Stimulated activated CD4-positive, alpha-beta T cell treated with anti-CD3 and anti-CD28 coated beads, Interleukin-1b, Interleukin-23, amount 100 ng/mL, for 48 hours (primary cell): ENCODE measurements at regions not wholly inside any gene's neighbourhood (a gene's known extent, or its start where the extent isn't known, plus 50 kb on each side); places are given as distances from the start of the nearest gene placed in this dataset.
A peak's percentile ranks its signal among the peaks of the same experiment; 100 is the strongest.
"Not testable (repeated sequence)": the region's sequence is repeated elsewhere in the genome, so short reads cannot be mapped to it uniquely, and the experiment has no call there.

ENCODE experiments used
- DNase-seq: peaks from one replicate; pipeline ENCODE4 v3.0.0-alpha.2; 2020

DNA sequence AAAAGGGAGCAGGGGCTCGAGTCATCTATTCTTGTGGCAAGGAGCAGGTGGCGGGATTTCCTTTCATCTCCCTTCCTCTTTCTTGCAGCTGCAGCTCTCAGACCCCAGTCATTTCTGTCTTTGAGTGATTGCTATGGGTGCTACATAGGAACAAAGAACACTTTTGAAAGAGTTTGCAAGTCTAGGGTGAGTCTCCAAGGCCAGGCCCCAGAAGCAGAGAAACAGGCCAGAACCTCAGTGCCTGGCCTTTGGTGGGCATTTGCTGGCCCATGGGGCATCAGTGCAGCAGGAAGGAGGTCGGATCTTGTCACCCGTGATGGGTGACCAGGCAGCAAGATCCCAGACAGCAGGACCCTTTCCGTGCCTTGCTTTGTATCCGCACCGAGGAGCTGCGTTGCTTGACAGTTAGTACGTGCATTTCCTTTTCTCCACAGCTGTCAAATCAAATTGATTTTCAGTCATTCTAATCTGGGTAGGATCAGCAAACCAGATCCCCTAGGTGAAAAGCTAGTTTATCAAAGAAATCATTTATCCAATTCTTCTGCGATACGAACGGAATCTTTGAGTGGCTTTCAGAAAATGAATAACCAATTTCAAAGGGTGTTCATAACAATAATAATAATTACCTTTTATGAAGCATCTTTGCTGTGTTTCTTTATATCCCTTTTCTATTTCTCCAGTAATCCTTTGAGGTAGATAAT, 244.6 kb upstream of the MAF start:
- peak; percentile 6 for DNase-seq

DNA sequence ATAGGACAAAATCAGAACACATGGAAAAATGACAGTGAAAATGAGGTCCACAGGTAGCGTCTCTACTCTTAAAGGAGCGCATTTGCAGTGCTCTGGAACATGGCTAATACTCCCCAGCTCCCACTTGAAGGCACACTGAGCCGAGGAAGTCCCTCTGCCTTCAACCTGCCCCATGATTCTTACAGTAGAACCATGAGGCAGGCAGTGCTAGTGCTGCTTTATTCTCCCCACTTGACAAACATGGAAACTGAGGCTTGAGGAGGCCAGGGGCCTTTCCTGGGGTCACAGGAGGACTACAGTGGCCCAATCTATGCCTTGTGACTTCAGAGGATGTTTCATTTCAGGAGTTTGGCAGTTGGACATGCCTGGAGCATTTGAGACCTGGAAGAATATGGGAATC, 244.1 kb upstream of the MAF start:
- no peak for DNase-seq

DNA sequence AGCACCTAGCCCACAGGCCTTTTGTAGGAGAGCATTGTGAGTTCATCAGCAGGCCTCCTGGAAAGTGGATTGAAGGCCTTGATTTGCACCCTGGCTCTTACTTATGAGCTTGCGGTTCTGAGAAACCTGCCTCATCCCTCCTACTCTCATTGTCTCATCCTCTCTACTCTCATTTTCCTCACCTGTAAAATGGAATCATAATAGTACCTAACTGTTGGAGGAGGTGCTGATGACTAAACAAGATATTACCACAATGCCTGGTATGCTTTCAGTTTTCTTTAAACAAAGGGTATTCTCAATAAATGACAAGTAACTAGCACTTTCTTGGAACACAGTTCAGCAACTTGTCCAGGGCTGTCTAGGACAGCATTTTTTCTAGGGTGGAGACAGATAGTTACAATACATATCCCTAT, 243.1 kb upstream of the MAF start:
- DNase-seq, result peak; percentile 37

DNA sequence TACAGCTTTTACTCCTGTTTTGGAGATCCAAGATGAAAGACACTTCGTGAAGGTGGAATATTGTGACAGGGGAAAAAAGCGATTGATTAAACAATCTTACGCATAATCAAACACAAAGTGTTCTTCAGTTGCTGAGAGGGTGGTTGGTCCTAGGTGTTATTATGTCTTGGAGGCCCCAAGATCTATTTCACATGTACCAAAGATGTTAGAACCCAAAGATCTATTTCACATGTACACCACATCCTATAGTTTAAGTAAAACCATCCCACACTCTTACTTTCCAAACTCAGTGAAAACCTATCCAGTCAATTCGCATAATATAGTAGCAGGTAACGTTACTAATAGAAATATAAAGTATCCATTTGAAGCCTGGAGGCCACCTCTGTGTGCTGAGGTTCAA, 242.6 kb upstream of the MAF start:
- DNase-seq, result no peak

DNA sequence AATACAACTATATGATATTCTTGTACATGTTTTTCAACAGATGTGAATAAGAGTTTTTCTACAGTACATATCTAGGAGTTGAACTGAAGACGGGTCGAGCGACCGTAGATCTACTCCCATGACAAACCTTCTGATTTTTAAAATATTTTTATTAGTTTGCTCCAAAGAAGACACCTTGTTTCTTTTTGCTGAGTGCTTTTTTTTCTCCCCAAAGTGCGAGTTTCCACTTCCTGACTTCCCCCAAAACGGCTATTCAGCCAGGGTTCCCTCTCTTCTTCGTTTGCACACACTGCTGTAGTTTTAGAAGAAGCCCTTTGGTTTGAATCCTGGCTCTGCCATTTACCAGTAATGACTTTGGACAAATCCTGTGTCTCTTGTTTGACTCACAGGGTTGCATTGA, 241.7 kb upstream of the MAF start:
- no peak for DNase-seq

DNA sequence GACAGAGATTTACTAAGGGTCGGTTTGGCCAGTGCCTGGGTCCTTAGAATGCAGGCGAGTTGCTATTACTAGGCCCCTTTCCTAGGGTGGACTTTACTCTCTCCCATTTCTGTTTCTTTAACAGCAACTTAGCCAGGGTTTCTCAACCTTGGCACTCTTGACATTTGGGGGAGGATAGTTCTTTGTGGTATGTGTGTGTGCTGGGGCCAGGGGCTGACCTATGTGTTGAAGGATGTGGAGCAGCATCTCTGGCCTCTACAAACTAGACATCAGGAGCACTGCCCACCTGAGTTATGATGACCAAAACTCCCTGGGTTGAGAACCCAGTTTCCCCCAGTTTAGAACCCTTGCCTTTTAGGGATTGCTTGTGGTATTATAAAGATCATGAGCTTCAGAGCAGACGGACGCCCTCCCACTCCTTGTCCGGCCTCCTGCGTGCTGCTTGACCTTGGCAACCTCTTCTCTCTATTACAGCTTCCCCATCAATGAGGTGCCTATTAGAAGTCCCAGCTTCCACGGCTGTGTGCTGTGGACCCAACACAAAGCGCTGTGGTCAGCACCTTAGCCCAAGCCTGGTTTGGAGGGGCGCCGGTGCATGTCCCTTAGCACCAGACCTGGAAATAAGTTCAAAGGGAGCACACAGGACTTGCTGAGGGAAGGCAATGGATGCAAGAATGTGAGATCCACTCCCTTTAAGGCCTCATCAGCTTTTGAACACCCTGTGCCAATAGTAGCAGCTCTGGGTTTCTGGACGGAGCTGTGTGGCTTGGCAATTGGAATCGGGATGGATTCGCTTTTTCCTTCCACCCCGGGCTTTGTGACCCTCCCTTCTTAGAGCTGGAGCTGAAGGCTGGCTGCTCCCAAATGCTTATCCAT, 239.2 kb upstream of the MAF start:
- DNase-seq, result no peak

DNA sequence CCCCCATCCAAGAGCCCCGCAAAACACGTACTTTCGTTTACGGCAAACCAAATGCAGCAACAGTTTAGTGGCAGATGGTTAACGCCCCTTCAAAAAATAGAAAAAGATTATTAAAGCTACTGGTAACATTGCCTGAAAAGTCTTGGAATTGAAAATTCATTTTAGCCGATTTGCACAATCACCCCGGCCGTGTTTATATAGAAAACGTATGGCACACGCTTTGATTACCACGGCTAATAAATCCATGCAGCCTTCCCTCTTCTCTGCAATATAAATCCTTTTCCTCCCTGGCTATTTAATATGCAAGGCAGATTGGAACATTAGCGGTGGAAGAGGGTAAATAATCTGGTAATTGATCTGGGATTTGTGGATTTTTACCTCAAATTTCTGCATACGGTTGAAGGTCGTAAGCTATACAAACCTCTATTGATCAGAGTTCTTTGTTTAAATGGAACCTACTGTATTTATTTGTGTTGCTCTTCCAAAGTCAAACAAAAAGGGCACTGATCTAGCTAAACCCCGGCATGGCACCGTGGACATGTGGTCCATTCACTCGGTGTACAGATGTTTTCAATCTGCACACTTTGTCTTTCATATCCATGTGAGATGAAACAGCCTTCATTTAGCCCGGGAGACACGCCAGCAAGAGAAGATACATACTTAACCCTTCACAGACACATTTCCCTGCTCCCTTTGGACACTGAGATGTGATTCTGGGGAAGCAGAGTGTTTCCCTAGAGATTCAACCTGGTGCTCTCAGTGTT, 238.1 kb upstream of the MAF start:
- DNase-seq, result no peak

DNA sequence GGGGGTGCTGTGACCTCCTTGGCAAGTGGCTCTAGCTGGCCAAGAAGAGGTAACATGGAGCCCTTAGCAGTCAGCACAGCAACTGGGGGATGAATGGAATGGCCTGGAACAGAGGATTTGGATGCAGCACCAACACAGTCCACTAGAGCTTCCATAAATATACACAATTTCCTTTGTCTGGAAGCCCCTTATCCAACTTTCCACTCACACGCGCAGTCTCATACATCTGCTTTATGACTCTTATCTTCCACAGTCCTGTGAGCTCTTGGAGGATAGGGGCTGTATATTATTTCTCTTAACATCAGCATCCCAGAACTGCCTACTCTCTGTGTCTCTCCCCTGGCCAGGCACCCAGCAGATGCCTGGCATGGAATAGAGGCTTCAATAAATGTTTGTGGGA, 235.6 kb upstream of the MAF start:
- DNase-seq, result no peak

DNA sequence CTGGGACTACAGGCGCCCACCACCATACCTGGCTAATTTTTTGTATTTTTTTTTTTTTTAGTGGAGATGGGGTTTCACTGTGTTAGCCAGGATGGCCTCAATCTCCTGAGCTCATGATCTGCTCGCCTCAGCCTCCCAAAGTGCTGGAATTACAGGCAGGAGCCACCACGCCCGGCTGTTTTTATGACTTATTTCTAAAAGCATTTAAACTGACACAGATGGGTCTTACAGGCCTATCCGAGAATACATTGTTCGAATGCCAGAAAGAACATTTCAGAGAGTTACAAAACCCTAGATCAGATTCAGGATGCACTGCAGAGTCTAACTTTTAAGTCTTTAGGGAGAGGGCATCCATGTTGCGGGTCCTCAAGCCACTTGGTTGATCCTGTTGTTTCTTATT, 234.7 kb upstream of the MAF start:
- no peak for DNase-seq

DNA sequence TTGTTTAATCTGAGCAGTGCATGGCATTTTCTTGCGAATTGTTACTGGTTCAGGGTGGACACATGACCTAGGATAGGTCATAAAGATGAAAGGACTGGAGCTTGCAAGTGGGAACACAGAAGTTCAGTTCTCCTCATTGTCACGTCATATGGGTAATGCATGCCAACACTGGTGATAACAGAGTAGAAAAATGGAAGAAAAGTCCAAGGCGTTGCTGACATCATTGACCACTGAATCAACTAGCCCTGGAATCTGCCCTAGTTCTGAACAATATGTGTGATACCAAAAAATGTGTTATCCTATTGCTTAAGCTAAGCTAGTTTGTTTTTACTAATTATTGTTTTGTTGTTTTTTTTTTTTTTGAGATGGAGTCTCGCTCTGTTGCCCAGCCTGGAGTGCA, 234.2 kb upstream of the MAF start:
- DNase-seq, result no peak

DNA sequence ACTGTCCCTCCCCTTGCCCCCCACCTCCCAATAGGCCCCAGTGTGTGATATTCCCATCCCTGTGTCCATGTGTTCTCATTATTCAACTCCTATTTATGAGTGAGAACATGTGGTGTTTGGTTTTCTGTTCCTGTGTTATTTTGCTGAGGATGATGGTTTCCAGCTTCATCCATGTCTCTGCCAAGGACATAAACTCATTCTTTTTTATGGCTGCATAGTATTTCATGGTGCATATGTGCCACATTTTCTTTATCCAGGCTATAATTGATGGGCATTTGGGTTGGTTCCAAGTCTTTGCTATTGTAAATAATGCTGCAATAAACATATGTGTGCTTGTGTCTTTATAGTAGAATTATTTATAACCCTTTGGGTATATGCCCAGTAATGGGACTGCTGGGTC, 233.5 kb upstream of the MAF start:
- DNase-seq, result not testable (repeated sequence)

DNA sequence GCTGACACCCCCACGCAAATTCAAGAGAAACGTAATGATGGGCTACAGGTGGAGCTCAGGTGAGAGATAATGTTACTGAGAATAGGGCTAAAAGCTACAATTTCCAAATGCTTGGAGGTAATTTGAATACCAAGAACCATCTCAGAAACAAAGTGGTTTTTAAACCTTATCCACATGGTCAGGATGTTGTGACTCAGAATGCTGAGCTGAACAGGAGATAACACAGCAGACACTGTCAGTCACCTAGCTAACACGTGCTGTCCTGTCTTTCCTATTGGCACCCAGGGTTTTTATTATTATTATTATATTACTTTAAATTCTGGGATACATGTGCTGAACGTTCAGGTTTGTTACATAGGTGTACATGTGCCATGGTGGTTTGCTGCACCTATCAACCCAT, 233.0 kb upstream of the MAF start:
- no peak for DNase-seq

DNA sequence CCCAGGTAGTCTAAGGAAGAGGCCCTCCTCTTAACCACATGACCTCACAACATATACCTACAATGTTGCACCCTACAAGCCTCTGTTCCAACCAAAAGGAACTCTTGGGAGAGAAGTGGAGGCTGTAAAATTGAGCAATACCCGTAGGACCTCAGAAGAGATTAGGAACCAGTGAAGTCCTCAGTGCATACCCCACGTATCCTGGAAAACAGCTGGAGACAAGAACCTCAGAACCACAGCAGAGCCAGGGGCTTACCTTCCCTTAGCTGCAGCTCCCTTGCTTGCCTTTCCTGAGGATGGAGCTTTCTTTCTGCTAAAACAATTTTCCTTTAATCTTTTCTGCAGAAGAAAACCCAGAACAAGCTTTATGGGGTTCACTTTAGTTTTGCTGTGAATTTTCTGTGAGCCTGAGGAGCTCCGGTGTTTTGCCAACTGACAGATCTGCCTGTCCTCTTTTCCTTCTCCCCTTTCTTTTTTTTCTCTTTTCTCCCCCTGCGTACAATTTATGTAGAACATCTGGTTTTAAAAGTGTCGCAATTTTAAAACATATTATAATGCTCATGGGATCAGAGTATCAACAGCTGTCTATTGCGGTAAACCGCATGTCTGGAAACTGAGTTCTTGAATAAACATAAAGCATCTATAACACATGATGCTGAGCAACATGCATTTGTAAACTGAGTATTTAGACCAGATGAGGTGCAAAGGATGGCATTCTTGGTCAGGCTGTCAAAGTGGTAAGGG, 226.4 kb upstream of the MAF start:
- no peak for DNase-seq

DNA sequence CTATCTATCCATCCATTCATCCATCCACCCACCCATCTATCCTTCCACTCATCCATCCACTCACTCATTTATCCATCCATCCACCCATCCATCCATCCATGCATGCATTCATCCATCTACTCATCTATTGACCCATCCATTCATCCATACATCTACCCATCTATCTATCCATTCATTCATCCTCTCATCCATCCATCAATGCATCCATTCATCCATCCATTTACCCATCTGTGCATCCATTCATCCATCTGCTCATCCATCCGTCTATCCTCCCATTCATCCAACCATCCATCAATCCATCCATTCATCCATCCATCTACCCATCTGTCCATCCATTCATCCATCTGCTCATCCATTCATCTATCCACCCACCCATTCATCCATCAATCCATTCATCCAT, 224.5 kb upstream of the MAF start:
- DNase-seq, result no peak

DNA sequence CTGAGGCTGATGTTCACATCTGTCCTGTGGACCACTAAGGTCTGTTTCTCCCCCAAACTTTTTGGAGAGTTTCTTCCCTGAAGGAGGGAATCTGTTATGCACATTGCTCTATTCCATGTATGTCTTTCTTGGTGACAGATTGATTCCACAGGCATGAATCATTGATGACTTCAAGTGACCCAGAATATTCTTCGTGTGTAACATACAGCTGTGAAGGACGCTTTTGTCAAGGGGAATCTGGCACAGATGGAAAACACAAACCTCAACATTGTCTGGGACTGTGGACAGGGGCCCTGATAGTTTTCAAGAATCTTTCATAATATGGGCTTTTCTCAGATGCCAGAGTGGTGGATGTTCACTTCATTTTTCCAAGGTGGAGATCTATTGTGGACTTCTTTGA, 223.1 kb upstream of the MAF start:
- no peak for DNase-seq

DNA sequence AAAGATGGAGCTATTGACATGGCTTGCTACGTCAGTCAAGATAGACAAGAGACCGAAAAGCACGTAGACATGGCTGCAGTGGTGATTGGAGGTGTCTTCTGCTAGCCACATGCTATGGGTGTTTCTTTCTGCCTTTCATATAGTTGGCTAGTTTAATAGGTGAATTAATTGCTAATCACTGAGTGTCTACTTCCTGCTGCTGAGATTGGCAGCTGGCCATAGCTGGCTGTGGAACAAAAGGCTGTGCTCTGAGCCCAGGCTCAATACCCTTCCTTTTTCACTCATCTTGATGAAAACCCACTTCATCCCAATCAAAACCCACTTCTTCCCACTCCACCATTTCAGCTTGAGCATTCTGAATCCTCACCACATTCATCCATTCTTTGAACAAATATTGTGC, 221.4 kb upstream of the MAF start:
- no peak for DNase-seq

DNA sequence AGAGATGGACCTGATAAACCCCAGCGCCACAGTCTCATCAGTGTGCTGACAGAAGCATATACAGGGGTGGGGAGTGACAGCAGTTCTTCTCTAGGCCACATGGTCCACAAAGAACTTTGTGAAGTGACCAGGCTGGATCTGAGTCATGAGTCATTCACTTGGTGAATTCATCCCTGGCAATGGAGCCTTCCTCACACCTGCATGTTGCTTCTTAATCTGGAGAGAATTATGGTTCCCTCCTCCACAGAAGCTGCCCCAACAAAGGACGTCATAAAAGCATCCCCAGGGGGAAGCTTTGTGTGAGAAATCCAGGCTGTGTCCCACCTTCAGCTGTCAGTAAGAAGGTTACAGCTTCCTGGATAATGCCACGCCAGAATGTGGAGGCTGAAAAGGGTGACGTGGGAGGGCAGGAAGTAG, 215.6 kb upstream of the MAF start:
- no peak for DNase-seq

DNA sequence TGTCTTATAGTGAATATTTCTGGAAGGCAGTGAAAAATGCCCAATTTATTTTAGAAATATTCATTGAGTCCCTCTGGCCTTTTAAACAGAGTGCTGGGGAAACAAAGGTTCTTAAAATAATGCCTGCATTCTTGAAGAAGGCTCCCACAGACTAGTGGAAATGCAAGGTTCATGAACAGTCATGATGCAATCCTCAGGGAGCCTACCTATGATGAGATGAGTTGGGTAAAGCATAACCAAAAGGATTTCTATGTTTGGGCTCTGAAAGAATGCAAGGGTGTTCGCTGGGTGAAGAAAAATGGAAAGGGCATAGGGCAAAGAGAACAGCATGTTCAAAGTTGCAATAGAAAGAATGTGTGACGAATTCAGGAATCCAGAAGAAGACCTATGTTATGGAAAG, 214.5 kb upstream of the MAF start:
- DNase-seq, result no peak

DNA sequence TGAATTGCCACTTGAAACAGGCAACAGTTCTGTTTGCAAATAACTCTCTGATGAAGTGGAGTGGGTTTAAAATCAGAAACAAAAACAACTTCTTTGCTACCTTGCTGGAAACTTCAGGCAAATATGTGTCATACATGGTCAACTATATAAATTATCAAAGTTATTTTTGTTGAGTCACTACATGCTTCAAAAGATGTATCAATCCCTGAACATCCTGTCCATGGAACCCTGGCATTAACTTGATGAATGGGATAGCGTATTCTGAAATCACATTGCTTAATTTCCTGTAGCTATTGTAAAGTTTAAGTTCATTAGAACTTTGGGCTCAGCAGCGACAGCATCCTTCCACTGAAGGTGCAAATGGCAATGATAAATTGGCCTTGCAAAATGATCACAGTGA, 213.6 kb upstream of the MAF start:
- no peak for DNase-seq

DNA sequence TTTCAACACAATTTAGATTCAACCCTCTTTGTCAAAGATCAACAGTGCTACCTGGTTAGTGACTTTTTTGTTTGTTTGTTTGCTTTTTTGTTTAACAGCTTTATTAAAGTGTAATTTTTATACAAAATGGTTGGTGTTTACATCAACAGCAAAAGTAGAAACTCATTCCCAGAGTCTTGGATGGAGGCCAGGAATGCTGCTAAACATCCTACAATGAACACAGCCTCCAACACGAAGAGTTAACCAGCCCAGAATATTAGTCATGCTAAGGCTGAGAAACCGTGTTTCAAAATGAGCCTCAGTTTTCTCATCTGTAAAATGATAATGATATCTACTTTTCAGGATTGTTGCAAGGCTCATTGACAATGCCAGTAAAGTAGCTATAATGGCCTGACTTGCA, 211.0 kb upstream of the MAF start:
- no peak for DNase-seq

DNA sequence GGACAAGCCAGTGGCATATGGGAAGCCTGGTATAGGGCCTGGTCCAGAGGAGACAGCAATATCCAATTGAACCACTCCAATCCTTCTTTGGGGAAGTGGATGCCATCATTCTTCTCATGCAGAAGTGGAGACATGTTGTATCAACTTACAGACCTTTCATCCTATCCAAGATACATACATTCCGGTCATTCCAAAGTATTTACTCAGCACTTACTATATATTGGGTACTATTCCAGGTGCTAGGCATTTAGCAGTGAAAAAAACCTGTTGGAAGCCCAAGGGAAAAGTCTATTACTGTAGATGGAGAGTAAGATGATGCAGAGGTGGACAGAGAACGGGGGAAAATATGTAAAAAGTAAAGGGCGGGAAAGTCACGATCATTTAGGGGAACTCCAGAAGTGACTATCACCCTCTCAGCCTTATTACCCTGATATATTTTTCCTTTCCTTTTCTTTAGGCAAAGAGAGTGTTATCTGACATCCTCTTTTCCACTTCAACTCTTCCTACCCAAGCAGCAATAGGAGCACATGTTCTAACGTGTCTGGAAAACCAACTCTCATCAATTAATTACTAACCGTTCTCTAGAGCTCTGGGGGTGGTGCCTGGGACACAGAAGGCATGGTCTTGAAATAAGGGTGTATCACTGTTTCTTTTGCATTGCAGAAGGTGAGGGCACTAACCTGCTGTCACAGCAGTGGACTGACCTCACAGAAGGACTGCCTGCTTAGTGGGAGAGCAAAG, 210.1 kb upstream of the MAF start:
- DNase-seq, result no peak

DNA sequence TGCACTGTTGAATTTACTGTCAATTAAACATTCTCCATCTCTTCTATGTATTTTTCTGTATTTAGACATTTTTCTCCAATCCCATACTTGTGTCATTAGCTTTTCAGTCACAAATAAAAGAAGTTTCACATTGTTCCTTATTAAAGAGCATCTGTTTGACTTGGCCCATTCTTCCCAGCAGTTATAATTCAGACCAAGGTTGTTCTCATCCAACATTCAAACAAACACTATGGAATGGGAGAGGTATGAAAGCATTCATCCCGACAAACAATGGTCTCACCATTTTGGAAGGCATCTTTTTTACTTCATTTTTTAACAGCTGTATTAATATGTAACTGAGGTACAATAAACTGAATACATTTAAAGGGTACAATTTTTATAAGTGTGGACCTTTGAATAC, 208.8 kb upstream of the MAF start:
- no peak for DNase-seq
